ENCODE measurements at regions not wholly inside any gene's neighbourhood (a gene's known extent, or its start where the extent isn't known, plus 50 kb on each side); places are given as distances from the start of the nearest gene placed in this dataset.
"Not testable (repeated sequence)": the region's sequence is repeated elsewhere in the genome, so short reads cannot be mapped to it uniquely, and the experiment has no call there.

- Histone ChIP-seq H3K4me1 (ENCODE audit: control insufficient read depth, extremely low read depth, insufficient read depth, low read length) (no peaks in the 10 kb centered on the region), H3K9me3 (ENCODE audit: control insufficient read depth, insufficient read depth, low read depth, low read length) (no peaks in the 10 kb centered on the region), H3K79me2 (ENCODE audit: control insufficient read depth, insufficient read depth, low read length) (no peaks in the 10 kb centered on the region), H2AFZ (ENCODE audit: low read length) (no peak overlapping the region), H3K4me3 (replicated peaks in 1 of 4; ENCODE audit: control extremely low read depth in 1 of 4, insufficient read depth in 1 of 4, low read depth in 3 of 4, low read length in 4 of 4) (no peak overlapping the region), H3K27me3 (ENCODE audit: control insufficient read depth, insufficient read depth, low read length) (no peaks in the 10 kb centered on the region), H3K27ac (ENCODE audit: insufficient read depth, low read length) (no peak overlapping the region), H4K20me1 (ENCODE audit: control insufficient read depth, extremely low read depth, insufficient read depth, low read length) (no peaks in the 10 kb centered on the region), H3K4me2 (ENCODE audit: extremely low read depth, insufficient read depth, low read length) (no peak overlapping the region), H3K9ac (ENCODE audit: insufficient read depth, low read length) (no peak overlapping the region), H3K36me3 (ENCODE audit: control insufficient read depth, insufficient read depth, low read length) (no peaks in the 10 kb centered on the region)
- no peak for TF ChIP-seq EZH2 (IDR thresholded peaks at IDR 0.05; ENCODE audit: low read length, missing control alignments)
- TF ChIP-seq CTCF (conservative IDR thresholded peaks at IDR 0.05 in 1 of 2, IDR thresholded peaks at IDR 0.05 in 1 of 2; ENCODE audit: low read depth in 1 of 2, low read length in 2 of 2): no peak
- DNase-seq (ENCODE audit: low read depth in 2 of 2): peak in 1 of 2 donors; percentile 54
Measured at GRCh38 chr6:90885611-90886056, 298.8 kb upstream of the MAP3K7 start.

- DNase-seq (ENCODE audit: low read depth in 2 of 2); H3K4me2 ChIP-seq (ENCODE audit: extremely low read depth, insufficient read depth, low read length): not testable (repeated sequence)
Measured at GRCh38 chr6:90885137-90885536, 298.3 kb upstream of the MAP3K7 start.

GRCh38 chr6:90877616-90878015 lies 290.7 kb upstream of the MAP3K7 start:
- no peaks in the 10 kb centered on the region for H3K36me3 ChIP-seq (ENCODE audit: control insufficient read depth, insufficient read depth, low read length)
- H3K4me2 ChIP-seq (ENCODE audit: extremely low read depth, insufficient read depth, low read length): no peak overlapping the region
- no peak for DNase-seq (ENCODE audit: low read depth in 2 of 2)
- no peak overlapping the region for H3K27ac ChIP-seq (ENCODE audit: insufficient read depth, low read length)
- TF ChIP-seq EZH2 (IDR thresholded peaks at IDR 0.05; ENCODE audit: low read length, missing control alignments): no peak
- no peak for TF ChIP-seq CTCF (conservative IDR thresholded peaks at IDR 0.05 in 1 of 2, IDR thresholded peaks at IDR 0.05 in 1 of 2; ENCODE audit: low read depth in 1 of 2, low read length in 2 of 2)
- H3K79me2 ChIP-seq (ENCODE audit: control insufficient read depth, insufficient read depth, low read length): no peaks in the 10 kb centered on the region
- H3K9ac ChIP-seq (ENCODE audit: insufficient read depth, low read length): no peak overlapping the region
- H4K20me1 ChIP-seq (ENCODE audit: control insufficient read depth, extremely low read depth, insufficient read depth, low read length): no peaks in the 10 kb centered on the region
- no peaks in the 10 kb centered on the region for H3K9me3 ChIP-seq (ENCODE audit: control insufficient read depth, insufficient read depth, low read depth, low read length)
- no peaks in the 10 kb centered on the region for H3K4me1 ChIP-seq (ENCODE audit: control insufficient read depth, extremely low read depth, insufficient read depth, low read length)
- no peak overlapping the region for H3K4me3 ChIP-seq (replicated peaks in 1 of 4; ENCODE audit: control extremely low read depth in 1 of 4, insufficient read depth in 1 of 4, low read depth in 3 of 4, low read length in 4 of 4)
- no peaks in the 10 kb centered on the region for H3K27me3 ChIP-seq (ENCODE audit: control insufficient read depth, insufficient read depth, low read length)
- no peak overlapping the region for H2AFZ ChIP-seq (ENCODE audit: low read length)

More at GRCh38 chr6:90885137-90885536, 298.3 kb upstream of the MAP3K7 start:
- H4K20me1 ChIP-seq (ENCODE audit: control insufficient read depth, extremely low read depth, insufficient read depth, low read length); H2AFZ ChIP-seq (ENCODE audit: low read length); H3K4me3 ChIP-seq (replicated peaks in 1 of 4; ENCODE audit: control extremely low read depth in 1 of 4, insufficient read depth in 1 of 4, low read depth in 3 of 4, low read length in 4 of 4); H3K27me3 ChIP-seq (ENCODE audit: control insufficient read depth, insufficient read depth, low read length); H3K36me3 ChIP-seq (ENCODE audit: control insufficient read depth, insufficient read depth, low read length); H3K4me1 ChIP-seq (ENCODE audit: control insufficient read depth, extremely low read depth, insufficient read depth, low read length); H3K79me2 ChIP-seq (ENCODE audit: control insufficient read depth, insufficient read depth, low read length); H3K9ac ChIP-seq (ENCODE audit: insufficient read depth, low read length); H3K9me3 ChIP-seq (ENCODE audit: control insufficient read depth, insufficient read depth, low read depth, low read length); H3K27ac ChIP-seq (ENCODE audit: insufficient read depth, low read length): not testable (repeated sequence)

Data from fibroblast of lung (primary cell).